A549 (cell line): ENCODE measurements at regions not wholly inside any gene's neighbourhood (a gene's known extent, or its start where the extent isn't known, plus 50 kb on each side); places are given as distances from the start of the nearest gene placed in this dataset.

ENCODE experiments used
- ATAC-seq, 2 experiments: fragments of 200-7000 bp in 1 of 2; fragments of >200 bp in 1 of 2; cut with Nextera tagmentation in 1 of 2; cut with Tn5 transposase in 1 of 2; 3 replicates each; pipeline versions ENCODE4 v1.8.0 to v1.9.1; 2018 to 2020; ENCODE audit warnings: mild to moderate bottlenecking in 1 of 2, moderate library complexity in 1 of 2
- CTCF ChIA-PET: fragments of 300-600 bp; sonication (Branson Sonifier 250); formaldehyde crosslinking; extraction: SDS; loops from one replicate; lab custom pipeline; 2021; ENCODE audit warnings: antibody characterized with exemption, inconsistent platforms; lab: Yijun Ruan, JAX
- POLR2A ChIA-PET: fragments of 350-600 bp; formaldehyde crosslinking; extraction: SDS; loops from one replicate; lab custom pipeline; 2021; ENCODE audit warnings: antibody characterized with exemption, inconsistent platforms; lab: Yijun Ruan, JAX
- DNase-seq, 2 experiments: peaks; one replicate each; pipeline versions ENCODE4 v3.0.0 to v3.0.0-alpha.2; 2011 to 2016; ENCODE audit warnings: low read depth in 1 of 2, low spot score in 1 of 2
- FAIRE-seq: peaks from 2 replicates; lab custom pipeline; 2011; peaks lifted over from hg19 to GRCh38; lab: Jason Lieb, UNC
- H3K27ac ChIP-seq, 2 experiments: fragments of >200 bp; sonication (Bioruptor Twin); formaldehyde crosslinking; 3 replicates each; pipeline ENCODE4 v1.5.1; 2016 to 2017
- H3K4me1 ChIP-seq: fragments of >200 bp; sonication (Bioruptor Twin); formaldehyde crosslinking; 3 replicates; pipeline ENCODE4 v1.6.1; 2016
- H3K4me2 ChIP-seq: fragments of >200 bp; sonication (Bioruptor Twin); formaldehyde crosslinking; 3 replicates; pipeline ENCODE4 v1.6.1; 2016
- H3K4me3 ChIP-seq: fragments of >200 bp; sonication (Bioruptor Twin); formaldehyde crosslinking; 3 replicates; pipeline ENCODE4 v1.5.1; 2016
- H3K9me3 ChIP-seq: fragments of >200 bp; sonication (Bioruptor Twin); formaldehyde crosslinking; 3 replicates; pipeline ENCODE4 v1.6.1; 2016
- BHLHE40 ChIP-seq: IDR thresholded peaks from 2 replicates; pipeline ENCODE4 v1.6.1; 2012; ENCODE audit warnings: low read depth, low read length, inconsistent platforms
- CBX8 ChIP-seq: fragments of 200-600 bp; sonication (generic); IDR thresholded peaks from 2 replicates; pipeline ENCODE4 v1.6.1; 2016
- CHD2 ChIP-seq: fragments of 150-350 bp; IDR thresholded peaks from 2 replicates; pipeline ENCODE4 v1.6.1; 2014; ENCODE audit warnings: low read length; ENCODE audit not compliant: partially characterized antibody
- EP300 ChIP-seq, 2 experiments: fragments of >200 bp; sonication (Bioruptor Twin); formaldehyde crosslinking; IDR thresholded peaks; 2 replicates in 1 of 2; 3 replicates in 1 of 2; pipeline ENCODE4 v1.6.1; 2016 to 2017
- ESRRA ChIP-seq: fragments of 150-350 bp; IDR thresholded peaks from 2 replicates; pipeline ENCODE4 v1.6.1; 2014; ENCODE audit warnings: mild to moderate bottlenecking, low read length, borderline replicate concordance
- FOSL2 ChIP-seq, 2 experiments: fragments of 450-650 bp in 1 of 2; fragments of >200 bp in 1 of 2; sonication (Bioruptor Twin) in 1 of 2; formaldehyde crosslinking; IDR thresholded peaks; 2 replicates each; pipeline versions ENCODE4 v1.5.0 to v1.6.1; 2016 to 2020; ENCODE audit warnings: mild to moderate bottlenecking in 1 of 2, moderate library complexity in 1 of 2
- HEYL ChIP-seq: fragments of 250-450 bp; sonication (Bioruptor Pico); IDR thresholded peaks from 2 replicates; pipeline ENCODE4 v1.8.0; 2021; ENCODE audit warnings: mild to moderate bottlenecking, moderate library complexity
- HOXA7 ChIP-seq: fragments of 250-450 bp; sonication (Bioruptor Pico); IDR thresholded peaks from 2 replicates; pipeline ENCODE4 v1.5.0; 2020; ENCODE audit warnings: mild to moderate bottlenecking, moderate library complexity
- HOXB13 ChIP-seq: fragments of 250-450 bp; sonication (Bioruptor Pico); IDR thresholded peaks from 2 replicates; pipeline ENCODE4 v1.5.0; 2020; ENCODE audit warnings: low read depth, mild to moderate bottlenecking, moderate library complexity
- JUN ChIP-seq, 2 experiments: fragments of >200 bp; sonication (Bioruptor Twin); formaldehyde crosslinking; IDR thresholded peaks; 2 replicates in 1 of 2; 3 replicates in 1 of 2; pipeline ENCODE4 v1.6.1; 2016 to 2017
- MYC ChIP-seq: IDR thresholded peaks from 2 replicates; pipeline ENCODE4 v1.6.1; 2012; ENCODE audit warnings: mild to moderate bottlenecking, inconsistent platforms, low read length, improper control_type of control experiment, borderline replicate concordance
- NR3C1 ChIP-seq: fragments of >200 bp; sonication (Bioruptor Twin); formaldehyde crosslinking; IDR thresholded peaks from 3 replicates; pipeline ENCODE4 v1.6.1; 2017
- PHF8 ChIP-seq: fragments of 200-600 bp; sonication (generic); IDR thresholded peaks from 2 replicates; pipeline ENCODE4 v1.6.1; 2016; ENCODE audit warnings: low read depth, mild to moderate bottlenecking, antibody characterized with exemption, moderate library complexity, borderline replicate concordance
- POLR2A ChIP-seq: IDR thresholded peaks from 2 replicates; pipeline ENCODE4 v1.6.1; 2012; ENCODE audit warnings: mild to moderate bottlenecking, low read length
- TFCP2L1 ChIP-seq: fragments of 250-450 bp; sonication (Bioruptor Pico); IDR thresholded peaks from 2 replicates; pipeline ENCODE4 v1.5.0; 2021; ENCODE audit warnings: mild to moderate bottlenecking
- ZNF302 ChIP-seq: fragments of 250-450 bp; sonication (Bioruptor Pico); IDR thresholded peaks from 2 replicates; pipeline ENCODE4 v1.9.0; 2021; ENCODE audit warnings: inconsistent platforms, mild to moderate bottlenecking, moderate library complexity
- WGBS: methylation state at CpG from one replicate; pipeline ENCODE4 v1.1.6; 2017; ENCODE audit errors: missing lambda C conversion rate; 5-methylcytosine and 5-hydroxymethylcytosine counted together
- TF ChIP-seq, protein P1 (sequence below): fragments of >200 bp; sonication (Bioruptor Twin); formaldehyde crosslinking; IDR thresholded peaks from 3 replicates; pipeline ENCODE4 v1.6.1; 2016
- TF ChIP-seq, protein P2 (sequence below): IDR thresholded peaks from 2 replicates; pipeline ENCODE4 v1.6.1; 2012
- TF ChIP-seq, protein P3 (sequence below): fragments of 450-650 bp; IDR thresholded peaks from 2 replicates; pipeline ENCODE4 v1.6.1; 2014; ENCODE audit warnings: antibody characterized with exemption
- TF ChIP-seq, protein P4 (sequence below): fragments of 150-350 bp; IDR thresholded peaks from 2 replicates; pipeline ENCODE4 v1.6.1; 2014; ENCODE audit warnings: low read depth, mild to moderate bottlenecking, low read length
- TF ChIP-seq, protein P5 (sequence below): fragments of >200 bp; sonication (Bioruptor Twin); formaldehyde crosslinking; IDR thresholded peaks from 3 replicates; pipeline ENCODE4 v1.5.1; 2016

DNA sequence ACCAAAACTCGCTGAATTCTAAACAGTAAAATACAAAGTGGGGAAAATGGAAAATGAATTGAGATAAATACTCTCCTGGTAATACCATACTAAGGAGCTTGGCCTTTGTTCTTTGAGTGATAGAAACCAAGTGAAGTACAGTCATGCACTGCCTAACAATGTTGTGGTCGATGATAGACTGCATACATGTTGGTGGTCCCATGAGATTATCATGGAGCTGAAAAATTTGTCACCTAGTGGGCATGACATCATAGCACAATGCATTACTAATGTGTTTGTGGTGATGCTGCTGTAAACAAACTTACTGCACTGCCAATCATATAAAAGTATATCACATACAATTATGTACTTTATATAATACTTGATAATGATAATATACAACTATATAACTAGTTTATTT lies 419.1 kb downstream of the ARL4A start:
- CTCF ChIA-PET = interaction anchor here (1.6 to 2.4 kb wide), 2 partner anchors 8 to 420 kb away, joined by 8 to 9 read pairs; partner anchors contain the start of gene ARL4A
- no peak for ATAC-seq
- FAIRE-seq = no peak

DNA sequence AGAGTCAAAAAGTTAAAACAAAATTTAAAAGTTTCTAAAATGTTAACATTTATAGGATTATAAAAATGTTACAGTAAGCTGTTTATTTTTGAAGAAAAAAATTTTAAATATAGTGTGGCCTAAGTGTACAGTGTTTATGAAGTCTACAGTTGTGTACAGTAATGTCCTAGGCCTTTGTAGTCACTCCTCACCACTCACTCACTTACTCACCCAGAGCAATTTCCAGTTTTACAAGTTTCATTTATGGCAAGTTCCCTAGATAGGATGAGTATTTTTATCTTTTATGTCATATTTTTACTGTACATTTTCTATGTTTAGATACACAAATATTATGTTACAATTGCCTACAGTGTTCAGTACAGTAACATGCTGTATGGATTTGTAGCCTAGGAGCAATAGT lies 419.9 kb downstream of the ARL4A start:
- peaks cover 8% of the 10 kb centered on the region; the same call in 1 of the 3 replicates for H3K9me3 ChIP-seq
- ATAC-seq (no peak), FAIRE-seq (no peak), DNase-seq (no peak)
- no peaks in the 10 kb centered on the region for H3K4me1 ChIP-seq
- ChIA-PET POLR2A (no interaction called here), CTCF (interaction anchor here (1.1 to 2.4 kb wide), 2 partner anchors 8 to 156 kb away, joined by 3 to 8 read pairs; no protein-coding TSS in a partner anchor)
- H3K4me3 ChIP-seq = no peak overlapping the region
- TF ChIP-seq, protein P1, sequence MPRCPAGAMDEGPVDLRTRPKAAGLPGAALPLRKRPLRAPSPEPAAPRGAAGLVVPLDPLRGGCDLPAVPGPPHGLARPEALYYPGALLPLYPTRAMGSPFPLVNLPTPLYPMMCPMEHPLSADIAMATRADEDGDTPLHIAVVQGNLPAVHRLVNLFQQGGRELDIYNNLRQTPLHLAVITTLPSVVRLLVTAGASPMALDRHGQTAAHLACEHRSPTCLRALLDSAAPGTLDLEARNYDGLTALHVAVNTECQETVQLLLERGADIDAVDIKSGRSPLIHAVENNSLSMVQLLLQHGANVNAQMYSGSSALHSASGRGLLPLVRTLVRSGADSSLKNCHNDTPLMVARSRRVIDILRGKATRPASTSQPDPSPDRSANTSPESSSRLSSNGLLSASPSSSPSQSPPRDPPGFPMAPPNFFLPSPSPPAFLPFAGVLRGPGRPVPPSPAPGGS = no peak
- TF ChIP-seq ESRRA (no peak), POLR2A (no peak)
- no peak overlapping the region for H3K4me2 ChIP-seq
- no peak overlapping the region for H3K27ac ChIP-seq

More for the DNA sequence above, 419.1 kb downstream of the ARL4A start:
- POLR2A ChIA-PET = no interaction called here
- 79% methylated on average over 2 of the region's 2 CpGs for WGBS
- peaks cover 8% of the 10 kb centered on the region; the same call in 1 of the 3 replicates for H3K9me3 ChIP-seq
- no peak for DNase-seq
- TF ChIP-seq FOSL2 (IDR thresholded peaks at IDR 0.05) = no peak
- TF ChIP-seq FOSL2 (CRISPR knock-in tag; IDR thresholded peaks at IDR 0.05) = no peak
- TF ChIP-seq, protein P2, sequence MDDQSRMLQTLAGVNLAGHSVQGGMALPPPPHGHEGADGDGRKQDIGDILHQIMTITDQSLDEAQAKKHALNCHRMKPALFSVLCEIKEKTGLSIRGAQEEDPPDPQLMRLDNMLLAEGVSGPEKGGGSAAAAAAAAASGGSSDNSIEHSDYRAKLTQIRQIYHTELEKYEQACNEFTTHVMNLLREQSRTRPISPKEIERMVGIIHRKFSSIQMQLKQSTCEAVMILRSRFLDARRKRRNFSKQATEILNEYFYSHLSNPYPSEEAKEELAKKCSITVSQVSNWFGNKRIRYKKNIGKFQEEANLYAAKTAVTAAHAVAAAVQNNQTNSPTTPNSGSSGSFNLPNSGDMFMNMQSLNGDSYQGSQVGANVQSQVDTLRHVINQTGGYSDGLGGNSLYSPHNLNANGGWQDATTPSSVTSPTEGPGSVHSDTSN = no peak
- no peak for TF ChIP-seq HOXB13
- TF ChIP-seq HEYL (CRISPR knock-in tag) = no peak
- no peaks in the 10 kb centered on the region for H3K4me1 ChIP-seq
- no peak overlapping the region for H3K27ac ChIP-seq
- no peak overlapping the region for H3K4me2 ChIP-seq
- H3K4me3 ChIP-seq = no peak overlapping the region

DNA sequence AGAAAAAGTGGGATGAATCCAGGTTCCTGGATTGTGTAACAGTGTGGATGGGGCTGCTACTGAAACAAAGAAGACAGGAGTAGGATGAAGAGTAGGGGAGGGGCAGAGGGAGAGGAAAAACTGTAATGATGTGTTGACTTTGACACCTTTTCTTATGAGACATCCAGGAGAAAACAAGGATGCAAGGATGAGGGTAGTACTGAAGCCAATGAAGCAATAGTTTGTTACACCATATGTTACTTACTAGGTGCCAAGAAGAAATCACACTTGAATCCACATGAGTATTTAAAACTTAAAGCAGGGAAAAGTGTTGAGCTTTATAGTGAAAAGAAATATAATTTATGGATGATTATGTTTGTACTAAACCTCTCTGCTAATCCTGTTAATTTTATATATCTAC lies 420.6 kb downstream of the ARL4A start:
- Histone ChIP-seq H3K27ac (no peak overlapping the region), H3K4me1 (no peaks in the 10 kb centered on the region), H3K4me2 (no peak overlapping the region), H3K4me3 (no peak overlapping the region), H3K9me3 (peaks cover 8% of the 10 kb centered on the region; the same call in 1 of the 3 replicates)
- ATAC-seq (no peak), FAIRE-seq (no peak), DNase-seq (no peak)
- TF ChIP-seq, protein P3, sequence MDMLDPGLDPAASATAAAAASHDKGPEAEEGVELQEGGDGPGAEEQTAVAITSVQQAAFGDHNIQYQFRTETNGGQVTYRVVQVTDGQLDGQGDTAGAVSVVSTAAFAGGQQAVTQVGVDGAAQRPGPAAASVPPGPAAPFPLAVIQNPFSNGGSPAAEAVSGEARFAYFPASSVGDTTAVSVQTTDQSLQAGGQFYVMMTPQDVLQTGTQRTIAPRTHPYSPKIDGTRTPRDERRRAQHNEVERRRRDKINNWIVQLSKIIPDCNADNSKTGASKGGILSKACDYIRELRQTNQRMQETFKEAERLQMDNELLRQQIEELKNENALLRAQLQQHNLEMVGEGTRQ = no peak
- TF ChIP-seq ESRRA = no peak
- TF ChIP-seq MYC = no peak
- TF ChIP-seq CHD2 = no peak
- TF ChIP-seq HOXB13 = no peak
- no peak for TF ChIP-seq HEYL (CRISPR knock-in tag)
- TF ChIP-seq ZNF302 = no peak
- TF ChIP-seq, protein P1 = no peak
- no peak for TF ChIP-seq CBX8
- no peak for TF ChIP-seq NR3C1
- no peak for TF ChIP-seq TFCP2L1 (CRISPR knock-in tag)
- TF ChIP-seq EP300 (IDR thresholded peaks at IDR 0.05) = no peak
- TF ChIP-seq JUN (IDR thresholded peaks at IDR 0.05) = no peak
- no peak for TF ChIP-seq PHF8
- TF ChIP-seq BHLHE40 = no peak
- TF ChIP-seq HOXA7 (CRISPR knock-in tag) = no peak
- TF ChIP-seq, protein P4, sequence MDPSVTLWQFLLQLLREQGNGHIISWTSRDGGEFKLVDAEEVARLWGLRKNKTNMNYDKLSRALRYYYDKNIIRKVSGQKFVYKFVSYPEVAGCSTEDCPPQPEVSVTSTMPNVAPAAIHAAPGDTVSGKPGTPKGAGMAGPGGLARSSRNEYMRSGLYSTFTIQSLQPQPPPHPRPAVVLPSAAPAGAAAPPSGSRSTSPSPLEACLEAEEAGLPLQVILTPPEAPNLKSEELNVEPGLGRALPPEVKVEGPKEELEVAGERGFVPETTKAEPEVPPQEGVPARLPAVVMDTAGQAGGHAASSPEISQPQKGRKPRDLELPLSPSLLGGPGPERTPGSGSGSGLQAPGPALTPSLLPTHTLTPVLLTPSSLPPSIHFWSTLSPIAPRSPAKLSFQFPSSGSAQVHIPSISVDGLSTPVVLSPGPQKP = no peak
- TF ChIP-seq, protein P5, sequence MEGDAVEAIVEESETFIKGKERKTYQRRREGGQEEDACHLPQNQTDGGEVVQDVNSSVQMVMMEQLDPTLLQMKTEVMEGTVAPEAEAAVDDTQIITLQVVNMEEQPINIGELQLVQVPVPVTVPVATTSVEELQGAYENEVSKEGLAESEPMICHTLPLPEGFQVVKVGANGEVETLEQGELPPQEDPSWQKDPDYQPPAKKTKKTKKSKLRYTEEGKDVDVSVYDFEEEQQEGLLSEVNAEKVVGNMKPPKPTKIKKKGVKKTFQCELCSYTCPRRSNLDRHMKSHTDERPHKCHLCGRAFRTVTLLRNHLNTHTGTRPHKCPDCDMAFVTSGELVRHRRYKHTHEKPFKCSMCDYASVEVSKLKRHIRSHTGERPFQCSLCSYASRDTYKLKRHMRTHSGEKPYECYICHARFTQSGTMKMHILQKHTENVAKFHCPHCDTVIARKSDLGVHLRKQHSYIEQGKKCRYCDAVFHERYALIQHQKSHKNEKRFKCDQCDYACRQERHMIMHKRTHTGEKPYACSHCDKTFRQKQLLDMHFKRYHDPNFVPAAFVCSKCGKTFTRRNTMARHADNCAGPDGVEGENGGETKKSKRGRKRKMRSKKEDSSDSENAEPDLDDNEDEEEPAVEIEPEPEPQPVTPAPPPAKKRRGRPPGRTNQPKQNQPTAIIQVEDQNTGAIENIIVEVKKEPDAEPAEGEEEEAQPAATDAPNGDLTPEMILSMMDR = no peak
- ChIA-PET CTCF (interaction anchor here (1.0 to 6.1 kb wide), 4 partner anchors 9 to 421 kb away, joined by 3 to 38 read pairs (median 3); partner anchors contain the start of gene ARL4A), POLR2A (no interaction called here)
